ENCODE measurements at regions not wholly inside any gene's neighbourhood (a gene's known extent, or its start where the extent isn't known, plus 50 kb on each side); places are given as distances from the start of the nearest gene placed in this dataset.

DNA sequence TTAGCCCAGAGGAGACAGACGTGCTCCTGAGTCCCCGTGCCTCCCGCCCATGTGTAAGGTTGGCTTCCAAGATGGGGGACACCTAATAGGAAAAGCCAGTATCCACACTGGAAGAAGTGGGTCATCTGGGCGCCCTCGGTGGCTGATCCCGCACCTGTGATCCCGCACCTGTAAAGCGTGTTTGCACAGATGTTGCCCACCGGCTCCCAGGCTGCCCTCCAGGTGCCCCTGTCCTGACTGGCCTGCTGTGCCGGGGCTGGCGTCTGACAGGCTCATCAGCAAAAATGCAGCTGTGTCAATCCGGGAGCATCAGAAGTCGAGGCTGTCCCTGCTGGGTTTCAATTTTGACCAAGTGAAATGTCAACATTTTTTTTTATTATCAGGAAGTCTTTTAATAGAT lies 88.5 kb downstream of the IRX1 start:
- TF ChIP-seq, protein P1, sequence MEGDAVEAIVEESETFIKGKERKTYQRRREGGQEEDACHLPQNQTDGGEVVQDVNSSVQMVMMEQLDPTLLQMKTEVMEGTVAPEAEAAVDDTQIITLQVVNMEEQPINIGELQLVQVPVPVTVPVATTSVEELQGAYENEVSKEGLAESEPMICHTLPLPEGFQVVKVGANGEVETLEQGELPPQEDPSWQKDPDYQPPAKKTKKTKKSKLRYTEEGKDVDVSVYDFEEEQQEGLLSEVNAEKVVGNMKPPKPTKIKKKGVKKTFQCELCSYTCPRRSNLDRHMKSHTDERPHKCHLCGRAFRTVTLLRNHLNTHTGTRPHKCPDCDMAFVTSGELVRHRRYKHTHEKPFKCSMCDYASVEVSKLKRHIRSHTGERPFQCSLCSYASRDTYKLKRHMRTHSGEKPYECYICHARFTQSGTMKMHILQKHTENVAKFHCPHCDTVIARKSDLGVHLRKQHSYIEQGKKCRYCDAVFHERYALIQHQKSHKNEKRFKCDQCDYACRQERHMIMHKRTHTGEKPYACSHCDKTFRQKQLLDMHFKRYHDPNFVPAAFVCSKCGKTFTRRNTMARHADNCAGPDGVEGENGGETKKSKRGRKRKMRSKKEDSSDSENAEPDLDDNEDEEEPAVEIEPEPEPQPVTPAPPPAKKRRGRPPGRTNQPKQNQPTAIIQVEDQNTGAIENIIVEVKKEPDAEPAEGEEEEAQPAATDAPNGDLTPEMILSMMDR (conservative IDR thresholded peaks at IDR 0.05; ENCODE audit: low read length), result no peak
- no peak for TF ChIP-seq EZH2phosphoT487 (IDR thresholded peaks at IDR 0.05; ENCODE audit: borderline replicate concordance, low read depth, low read length)

All from OCI-LY7 (cell line).